KBM-7 (cell line): ENCODE measurements at regions not wholly inside any gene's neighbourhood (a gene's known extent, or its start where the extent isn't known, plus 50 kb on each side); places are given as distances from the start of the nearest gene placed in this dataset.
"Not testable (repeated sequence)": the region's sequence is repeated elsewhere in the genome, so short reads cannot be mapped to it uniquely, and the experiment has no call there.

Source experiments
- DNase-seq: peaks from one replicate; pipeline ENCODE4 v3.0.0-alpha.2; 2015
- in situ Hi-C: fragments of 300-500 bp; cut with MboI; formaldehyde crosslinking; loops from 2 replicates; pipeline ENCODE4 v1.14.3; 2020; ENCODE audit warnings: low sequenced_read_pairs, low pct_unique_long_range_greater_than_20kb, mixed read lengths

DNA sequence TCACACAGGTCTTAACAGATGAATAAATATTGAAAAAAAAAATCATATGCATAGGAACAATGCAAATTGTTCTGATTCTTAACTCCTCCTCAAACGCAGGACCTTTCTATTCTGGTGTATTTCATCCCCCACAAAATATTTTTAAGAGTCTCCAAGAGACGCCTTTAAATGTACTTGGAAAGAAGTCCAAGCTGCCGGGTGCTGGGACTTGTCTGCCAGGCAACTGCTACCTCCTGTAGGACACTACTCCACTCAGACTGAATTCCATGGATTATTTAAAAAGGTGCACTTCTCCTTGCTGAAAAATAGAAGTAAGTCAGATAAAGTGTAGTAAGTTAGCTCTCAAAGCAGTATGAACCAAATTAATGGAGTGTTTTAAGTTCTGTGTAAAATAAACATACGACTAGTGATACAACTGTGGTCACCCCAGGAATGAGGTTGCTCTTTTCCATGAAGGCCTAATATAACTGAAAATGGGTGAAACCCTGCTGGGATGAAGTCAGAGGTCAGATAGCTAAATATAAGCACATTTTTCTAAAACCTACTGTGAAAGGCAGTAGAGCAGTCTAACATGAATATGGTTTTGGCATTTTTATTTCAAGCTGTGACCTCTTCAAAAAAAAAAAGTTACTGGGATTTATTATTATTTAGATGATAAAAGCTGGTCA lies 189.2 kb upstream of the PBX1 start:
- DNase-seq, result no peak
- in situ Hi-C loops, result no loop called here

DNA sequence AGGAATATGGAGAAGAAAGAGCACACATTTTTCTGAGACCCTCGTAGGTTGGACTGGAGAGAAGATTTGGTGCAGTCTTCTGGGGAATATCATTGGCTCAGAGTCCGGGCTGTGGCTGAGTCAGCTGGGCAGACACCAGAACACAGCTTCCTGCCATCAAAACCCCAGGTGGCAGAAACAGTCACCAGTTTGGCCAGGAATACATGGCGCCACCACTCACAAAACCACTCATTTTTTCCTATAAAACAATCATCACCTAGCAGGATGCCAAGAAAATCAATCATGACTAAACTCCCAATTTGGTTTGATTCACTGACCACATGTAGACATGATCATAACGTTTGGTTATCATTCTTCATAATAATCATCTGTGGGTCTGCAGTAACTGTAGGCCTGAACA lies 178.1 kb upstream of the PBX1 start:
- DNase-seq, result no peak
- in situ Hi-C loops, result no loop called here

DNA sequence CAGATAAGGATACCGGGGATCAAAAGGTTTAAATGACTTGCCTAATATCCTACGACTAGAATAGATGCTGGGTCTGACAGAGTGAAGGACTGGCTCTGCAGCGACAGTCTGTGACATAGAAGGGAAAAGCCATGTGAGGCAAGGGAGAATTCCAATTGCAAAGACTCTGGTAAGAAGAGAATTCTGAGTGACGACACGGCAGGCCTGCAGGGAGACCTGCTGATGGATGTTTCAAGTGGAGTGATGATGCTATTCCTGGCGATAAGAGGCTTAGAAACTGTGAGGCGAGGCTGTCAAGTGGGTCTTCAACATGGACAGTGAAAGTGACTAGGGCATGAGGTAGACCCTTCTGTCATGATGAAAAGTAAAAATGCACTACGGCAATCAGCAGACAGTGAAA lies 176.6 kb upstream of the PBX1 start:
- no peak for DNase-seq
- in situ Hi-C loops, result no loop called here

DNA sequence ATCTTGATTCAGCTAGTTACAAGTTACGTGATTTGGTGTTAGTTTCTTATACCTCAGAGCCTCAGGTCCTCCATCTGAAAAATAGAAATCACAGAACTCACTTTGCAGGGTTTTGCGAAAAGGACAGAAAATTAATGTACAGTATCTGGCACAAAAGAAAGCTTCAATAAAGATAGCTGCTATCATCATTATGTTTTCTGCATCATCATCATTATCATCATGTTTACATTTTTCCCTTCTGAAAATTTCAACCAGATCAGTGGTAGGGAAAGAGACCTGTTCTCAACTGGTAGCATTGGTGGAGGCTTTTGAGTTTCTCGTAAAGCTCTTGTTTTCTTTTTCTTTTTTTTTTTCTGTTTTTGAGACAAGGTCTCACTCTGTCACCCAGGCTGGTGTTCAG lies 174.7 kb upstream of the PBX1 start:
- no peak for DNase-seq
- in situ Hi-C loops, result no loop called here

DNA sequence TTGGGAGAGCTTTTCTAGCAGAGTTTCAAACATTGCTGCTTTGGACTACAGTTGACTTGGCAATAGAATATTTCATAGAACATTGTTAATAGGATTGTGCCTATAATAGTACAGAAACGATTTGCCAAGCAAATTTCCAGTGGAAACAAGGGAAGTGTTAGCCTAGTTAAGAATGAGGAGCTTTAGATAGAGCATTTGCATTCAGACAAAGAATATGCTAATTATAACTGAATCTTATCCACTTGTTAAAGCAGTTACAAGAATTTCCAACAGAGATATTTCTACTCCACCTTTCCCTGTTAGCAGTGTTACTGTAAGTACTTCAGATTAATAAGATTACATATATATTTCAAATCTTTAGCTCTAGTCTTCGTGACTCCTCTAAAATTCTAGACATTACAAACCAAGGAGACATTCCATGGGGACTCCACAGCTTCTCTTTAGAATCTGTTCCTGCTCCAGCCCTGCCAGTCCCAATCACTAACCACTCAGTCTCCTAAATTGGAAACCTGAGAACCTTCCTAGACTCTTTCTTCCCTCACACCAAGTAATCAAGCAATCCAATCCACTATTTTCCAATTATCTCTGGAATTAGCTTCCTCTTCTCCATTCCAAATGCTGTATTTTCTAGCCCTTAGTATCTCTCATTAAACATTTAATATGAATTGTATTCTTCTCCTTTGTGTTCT lies 141.8 kb upstream of the PBX1 start:
- in situ Hi-C loops, result no loop called here

DNA sequence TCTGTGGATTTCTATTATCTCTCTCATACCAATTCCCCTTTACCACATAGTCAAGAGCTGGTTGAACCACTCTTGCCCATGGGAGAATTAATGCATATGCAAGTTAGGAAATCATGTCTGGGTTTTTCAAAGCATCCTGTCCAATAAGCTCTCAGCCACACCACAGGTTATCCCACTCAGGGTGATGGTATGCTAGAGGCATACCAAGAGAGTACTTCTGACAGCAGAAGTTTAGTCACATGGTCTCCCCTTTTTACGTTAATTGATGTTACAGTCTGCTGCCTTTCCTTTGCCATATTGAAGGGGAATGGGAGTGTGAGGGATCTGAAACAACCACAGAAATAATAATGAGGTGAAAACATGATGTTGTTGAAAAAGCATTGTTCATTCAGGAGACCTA lies 135.8 kb upstream of the PBX1 start:
- DNase-seq, result no peak
- in situ Hi-C loops, result no loop called here

More for the DNA sequence above, 141.8 kb upstream of the PBX1 start:
- DNase-seq, result no peak

DNA sequence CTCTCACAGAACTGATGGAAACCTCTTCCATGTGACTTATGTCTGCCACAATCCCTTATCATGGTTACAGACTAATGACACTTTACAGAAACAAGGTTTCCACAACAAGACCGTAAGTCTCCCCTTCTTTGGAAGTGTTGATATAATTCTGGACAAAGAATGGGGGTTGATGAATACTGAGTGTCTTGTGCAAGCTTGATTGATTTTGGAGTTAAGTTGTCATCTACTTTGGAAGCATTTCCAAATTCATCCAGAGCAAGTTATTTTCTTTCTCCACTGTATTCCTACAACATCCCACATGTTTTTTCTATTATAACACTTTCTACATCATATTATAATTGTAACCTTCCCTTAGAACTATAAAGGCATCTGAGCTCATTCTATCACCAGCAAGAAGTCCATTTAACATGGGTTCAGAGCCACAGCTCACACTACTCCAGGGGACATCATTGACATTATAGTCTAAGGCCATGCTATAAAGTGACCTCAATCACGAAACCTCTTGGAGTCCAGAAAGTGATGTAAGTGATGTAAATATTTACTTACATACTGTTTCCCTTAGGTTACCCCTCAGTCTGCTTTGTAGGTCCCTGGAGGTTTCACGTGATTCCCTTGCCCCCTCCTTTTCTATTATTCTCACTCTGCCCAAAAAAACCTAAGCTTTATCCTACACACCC lies 125.7 kb upstream of the PBX1 start:
- no peak for DNase-seq
- in situ Hi-C loops, result no loop called here

DNA sequence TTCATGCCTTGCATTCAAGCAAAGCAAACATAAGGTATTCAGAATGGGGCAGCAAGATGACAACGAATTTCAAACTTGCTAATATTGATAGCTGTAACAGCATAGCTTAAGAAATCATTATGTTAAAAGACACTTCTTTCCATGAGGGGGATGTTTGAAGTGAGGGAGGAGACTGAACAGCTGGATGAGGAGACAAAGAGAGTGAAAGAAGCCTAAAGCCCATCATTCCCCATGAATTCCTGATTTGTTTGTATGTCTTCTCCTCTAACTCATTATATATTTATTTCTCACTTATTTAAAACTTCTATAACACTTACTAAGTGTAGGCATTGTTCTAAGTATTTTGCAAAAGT lies 125.2 kb upstream of the PBX1 start:
- in situ Hi-C loops, result no loop called here
- DNase-seq, result no peak

DNA sequence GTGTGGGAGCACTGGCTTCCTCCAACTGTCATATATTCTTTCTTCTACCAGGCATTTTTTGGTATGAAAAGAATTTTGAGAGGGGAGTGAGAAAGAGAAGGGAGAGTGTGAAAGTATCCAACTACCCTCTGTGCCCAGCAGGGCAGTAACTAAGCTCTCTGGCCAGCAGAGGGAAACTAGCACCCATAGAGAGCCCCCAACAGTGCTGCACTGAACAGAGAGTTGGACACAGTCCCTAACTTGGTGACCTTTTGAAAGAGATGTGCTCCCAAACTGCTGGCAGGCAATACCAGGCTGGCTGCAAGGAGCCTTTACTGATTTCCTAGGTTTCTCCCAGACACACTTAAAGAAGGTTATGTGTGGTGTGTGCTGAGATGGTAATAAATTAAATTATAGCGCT lies 118.8 kb upstream of the PBX1 start:
- in situ Hi-C loops, result no loop called here
- no peak for DNase-seq

DNA sequence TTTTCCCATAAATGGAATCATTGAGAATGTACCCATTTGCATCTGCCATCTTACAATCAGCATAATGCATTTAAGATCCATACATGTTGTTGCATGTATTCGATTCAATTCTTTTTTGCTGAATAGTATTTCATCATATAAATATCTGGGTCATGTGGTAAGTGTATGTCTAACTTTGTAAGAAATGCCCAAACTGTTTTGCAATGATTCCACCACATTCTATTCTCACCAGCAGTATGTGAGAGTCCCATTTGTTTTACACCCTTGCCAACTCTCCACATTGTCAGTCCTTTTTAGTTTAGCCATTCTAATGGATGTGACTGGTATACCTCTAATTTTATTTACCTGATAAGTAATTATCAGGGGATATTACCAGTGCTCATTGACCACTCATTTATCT lies 115.8 kb upstream of the PBX1 start:
- no peak for DNase-seq
- in situ Hi-C loops, result no loop called here

DNA sequence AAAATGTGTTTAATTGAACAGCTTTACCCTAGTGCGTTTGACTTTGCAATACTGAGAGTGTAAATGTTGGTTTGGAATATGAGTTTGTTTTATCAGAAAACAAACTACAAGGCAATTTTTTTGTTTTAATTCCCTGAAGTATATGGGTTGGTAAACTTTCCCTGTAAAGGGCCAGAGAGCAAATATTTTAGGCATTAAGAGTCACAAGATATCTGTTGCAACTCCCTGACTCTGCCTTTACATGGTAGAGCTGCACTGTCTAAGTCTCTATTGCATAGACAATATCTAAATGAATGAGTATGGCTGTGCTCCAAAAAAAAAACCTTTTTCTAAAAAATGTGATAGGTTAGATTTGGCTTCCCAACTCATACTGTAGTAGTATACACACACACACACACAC lies 115.1 kb upstream of the PBX1 start:
- DNase-seq, result no peak
- in situ Hi-C loops, result no loop called here

DNA sequence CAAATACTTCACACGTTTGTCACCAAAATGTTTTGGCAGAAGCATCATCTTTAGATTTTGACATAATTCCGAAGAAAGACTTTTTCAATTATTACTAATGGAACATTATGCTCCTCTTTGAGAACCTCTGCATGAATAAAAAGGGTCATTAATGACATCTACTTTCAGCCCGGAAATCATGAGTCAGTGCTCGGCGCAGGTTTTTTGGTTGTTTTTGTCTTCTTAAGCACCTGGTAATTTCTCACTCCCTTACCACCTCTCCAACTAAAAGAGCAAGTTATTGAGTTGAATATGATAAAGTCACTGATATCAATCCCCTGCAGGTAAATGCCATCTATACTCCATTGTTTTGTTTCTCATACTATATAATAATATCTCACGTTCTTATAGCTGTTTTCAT lies 113.0 kb upstream of the PBX1 start:
- in situ Hi-C loops, result no loop called here
- DNase-seq, result no peak

DNA sequence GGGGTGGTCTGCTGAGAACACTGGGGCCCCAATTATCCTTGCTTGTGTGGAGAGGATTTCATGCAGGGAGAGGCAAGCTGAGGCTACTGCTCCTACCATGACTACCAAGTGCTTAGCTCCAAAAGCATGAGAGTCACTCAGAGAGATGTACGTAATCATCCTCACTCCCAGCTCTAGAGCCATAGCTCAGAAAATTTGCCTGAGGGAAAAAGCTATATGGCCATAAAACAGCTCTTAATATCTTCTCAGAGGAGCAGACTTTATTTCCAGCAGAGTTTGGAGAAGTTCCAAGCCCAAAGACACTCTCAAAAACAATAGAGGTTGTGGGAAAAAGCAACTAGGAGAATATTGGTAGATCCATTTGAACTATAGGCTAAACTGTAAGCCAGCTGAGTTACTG lies 106.4 kb upstream of the PBX1 start:
- in situ Hi-C loops, result no loop called here

DNA sequence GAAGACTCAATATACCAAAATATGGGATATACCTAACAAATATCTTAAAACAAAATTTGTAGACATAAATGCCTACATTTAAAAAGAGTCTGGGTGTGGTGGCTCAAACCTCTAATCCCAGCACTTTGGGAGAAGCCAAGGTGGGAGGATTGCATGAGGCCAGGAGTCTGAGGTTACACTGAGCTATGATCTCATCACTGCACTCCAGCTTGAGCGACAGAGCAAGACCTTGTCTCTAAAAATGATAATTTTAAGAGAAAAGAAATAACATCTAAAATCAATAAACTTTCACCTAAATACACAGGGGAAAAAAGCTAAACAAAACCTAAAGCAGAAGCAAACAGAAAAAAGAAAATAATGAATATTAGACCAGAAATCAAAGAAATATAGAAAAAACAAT lies 102.7 kb upstream of the PBX1 start:
- no peak for DNase-seq
- in situ Hi-C loops, result no loop called here

More for the DNA sequence above, 106.4 kb upstream of the PBX1 start:
- no peak for DNase-seq

DNA sequence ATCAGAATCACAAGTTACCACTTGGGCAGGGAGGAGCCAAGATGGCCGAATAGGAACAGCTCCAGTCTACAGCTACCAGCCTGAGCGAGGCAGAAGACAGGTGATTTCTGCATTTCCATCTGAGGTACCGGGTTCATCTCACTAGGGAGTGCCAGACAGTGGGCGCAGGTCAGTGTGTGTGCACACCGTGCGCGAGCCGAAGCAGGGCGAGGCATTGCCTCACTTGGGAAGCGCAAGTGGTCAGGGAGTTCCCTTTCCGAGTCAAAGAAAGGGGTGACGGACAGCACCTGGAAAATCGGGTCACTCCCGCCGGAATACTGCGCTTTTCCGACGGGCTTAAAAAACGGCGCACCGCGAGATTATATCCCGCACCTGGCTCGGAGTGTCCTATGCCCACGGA lies 99.8 kb upstream of the PBX1 start:
- DNase-seq, in situ Hi-C loops: not testable (repeated sequence)

DNA sequence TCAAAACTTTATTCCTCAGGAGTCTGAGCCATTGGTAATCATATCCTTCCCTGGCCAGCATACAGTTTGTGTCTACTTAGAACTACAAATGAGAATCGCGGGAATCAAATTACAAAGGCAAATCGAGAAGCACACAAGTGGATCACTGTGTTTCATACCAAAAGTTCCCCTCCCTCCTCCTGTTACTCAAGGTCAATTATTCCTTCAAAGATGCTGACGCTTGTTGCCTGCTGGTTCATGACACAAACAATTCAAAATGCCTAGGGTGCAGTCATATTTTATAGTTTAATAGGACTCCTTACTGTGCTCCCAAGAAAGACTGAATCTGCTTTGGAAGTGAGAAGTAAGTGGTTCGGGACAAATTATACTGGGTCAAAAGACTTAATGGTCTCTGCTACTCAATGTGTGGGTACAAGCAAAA lies 93.0 kb upstream of the PBX1 start:
- DNase-seq, result no peak
- in situ Hi-C loops, result no loop called here

DNA sequence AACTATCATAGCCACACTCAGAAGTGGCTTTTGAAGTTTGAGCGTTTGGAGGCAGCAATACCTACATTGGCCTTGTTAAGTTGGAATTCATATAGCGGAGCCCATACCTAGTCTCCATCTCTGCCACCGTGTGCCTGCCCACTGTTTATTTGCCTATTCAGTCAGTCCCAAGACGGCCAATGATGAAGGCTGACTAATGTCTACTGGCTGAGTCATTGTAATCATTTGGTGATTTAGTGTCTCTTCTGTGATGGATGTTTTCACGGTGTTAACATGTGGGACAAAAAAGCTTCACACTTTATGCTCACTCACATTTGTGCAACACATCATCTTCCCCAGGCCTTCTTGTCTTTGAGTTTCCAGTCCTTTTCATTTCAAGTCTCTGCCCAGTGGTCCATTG lies 92.6 kb upstream of the PBX1 start:
- in situ Hi-C loops, result no loop called here
- no peak for DNase-seq

DNA sequence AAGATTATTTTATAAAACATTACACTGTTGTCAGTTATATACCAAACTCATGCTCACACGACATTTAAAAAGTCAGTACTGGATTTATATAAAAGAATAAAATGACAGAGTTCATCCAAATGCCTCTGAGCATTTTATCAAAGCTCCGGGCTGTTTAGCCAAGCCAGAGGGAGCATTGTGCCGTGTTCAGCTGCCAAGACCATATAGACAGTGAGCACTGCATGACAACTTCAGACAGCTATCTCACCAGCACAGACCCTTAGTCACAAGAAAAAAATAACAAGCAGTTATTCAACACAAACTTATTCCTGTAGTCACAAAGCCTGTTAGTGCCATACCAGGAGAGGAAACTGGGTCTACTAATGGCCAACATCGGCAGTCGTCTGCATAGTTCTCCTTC lies 88.0 kb upstream of the PBX1 start:
- no peak for DNase-seq
- in situ Hi-C loops, result no loop called here

DNA sequence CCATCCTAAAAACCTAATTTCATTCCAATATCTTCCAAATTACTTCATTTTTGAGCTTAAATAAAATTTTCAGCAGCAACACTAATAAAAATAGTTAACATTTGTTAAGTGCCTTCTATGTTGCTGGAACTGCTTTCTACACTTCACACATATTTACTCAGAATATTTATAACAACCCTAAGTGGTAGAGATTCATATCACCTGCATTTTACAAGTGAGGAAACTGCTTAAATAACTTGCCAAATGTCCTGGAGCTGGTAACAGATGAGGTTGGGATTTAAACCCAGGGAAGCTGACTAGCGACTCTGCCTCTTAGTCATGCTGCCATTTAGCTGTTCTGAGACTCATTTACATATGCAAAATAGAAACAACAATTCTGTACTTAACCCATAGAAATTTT lies 86.1 kb upstream of the PBX1 start:
- DNase-seq, result no peak
- in situ Hi-C loops, result no loop called here

DNA sequence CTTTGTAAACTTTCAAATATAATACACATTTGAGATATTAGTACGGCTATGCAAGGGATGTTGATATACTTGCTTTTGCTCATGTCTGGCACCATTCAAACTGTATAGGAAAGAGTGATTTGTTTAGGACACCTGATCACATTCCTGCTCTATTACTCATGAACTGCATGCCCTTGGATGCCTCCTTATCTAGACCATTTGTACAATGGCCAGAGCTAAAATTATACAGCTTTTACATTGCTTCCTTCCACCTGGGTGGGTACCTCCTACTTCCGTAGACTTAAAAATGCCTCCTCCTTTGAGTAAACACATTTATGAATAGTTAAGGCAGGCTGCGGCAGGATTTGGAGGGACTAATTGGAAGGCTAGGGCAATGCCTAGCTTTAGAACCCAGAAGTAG lies 85.4 kb upstream of the PBX1 start:
- DNase-seq, result no peak
- in situ Hi-C loops, result no loop called here

DNA sequence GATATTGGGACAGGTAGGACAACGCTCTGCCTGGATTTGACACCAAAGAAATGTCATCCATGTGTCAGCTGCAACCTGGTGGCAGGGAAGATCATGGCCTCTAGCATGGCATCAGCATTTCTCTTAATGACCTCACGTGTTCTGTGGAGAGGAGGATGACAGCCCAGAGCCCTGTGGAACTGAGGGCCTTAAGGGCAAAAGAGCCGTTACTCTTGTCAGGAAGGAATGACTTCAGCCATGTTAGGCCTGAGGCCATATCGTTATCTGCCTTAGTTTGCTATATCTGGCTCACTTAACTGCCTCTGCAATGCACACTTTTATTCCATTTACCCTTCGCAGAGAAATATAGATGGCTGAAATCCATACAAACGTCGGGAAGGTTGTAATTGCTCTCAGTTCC lies 83.2 kb upstream of the PBX1 start:
- DNase-seq, result no peak
- in situ Hi-C loops, result no loop called here
